SK-N-MC (cell line): ENCODE measurements at regions not wholly inside any gene's neighbourhood (a gene's known extent, or its start where the extent isn't known, plus 50 kb on each side); places are given as distances from the start of the nearest gene placed in this dataset.

Experiments used
- EZH2 ChIP-seq: fragments of 200-600 bp; sonication (generic); IDR thresholded peaks from one replicate; pipeline ENCODE4 v1.6.1; 2017; ENCODE audit warnings: antibody characterized with exemption
- POLR2AphosphoS5 ChIP-seq: IDR thresholded peaks from 2 replicates; pipeline ENCODE4 v1.6.1; 2012; ENCODE audit warnings: mild to moderate bottlenecking, low read depth, low read length, borderline replicate concordance

DNA sequence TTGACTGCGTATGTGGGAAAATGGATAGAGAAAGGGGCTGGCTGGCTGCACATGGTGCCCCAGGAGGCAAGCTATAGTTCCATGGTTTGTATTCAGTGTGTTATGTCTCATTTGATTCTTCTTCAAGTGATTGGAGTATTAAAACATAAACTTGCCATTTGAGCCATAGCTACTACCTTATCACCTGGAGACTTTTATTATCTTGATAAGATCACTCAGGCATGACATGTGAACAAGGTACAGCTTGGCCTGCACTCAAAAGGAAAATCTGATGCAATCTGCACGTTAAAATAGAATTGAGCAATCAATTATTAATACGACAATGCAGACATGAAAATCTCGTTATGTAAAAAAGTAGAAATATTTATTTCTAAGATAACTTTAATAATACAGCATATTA, 116.9 kb downstream of the RND3 start:
- TF ChIP-seq EZH2 (no peak), POLR2AphosphoS5 (no peak)
